GM12878 (cell line): ENCODE measurements at regions not wholly inside any gene's neighbourhood (a gene's known extent, or its start where the extent isn't known, plus 50 kb on each side); places are given as distances from the start of the nearest gene placed in this dataset.

Experiments used
- ATAC-seq: fragments of 200-7000 bp; cut with Tn5 transposase; 3 replicates; pipeline ENCODE4 v1.9.1; 2020; ENCODE audit warnings: mild to moderate bottlenecking, moderate library complexity
- BruUV-seq: library from RNA; stranded (reverse); fragments of 400-500 nt; replicated peaks from 2 replicates; lab custom pipeline; 2021; lab: Mats Ljungman, UMichigan
- CTCF ChIA-PET: fragments of 300-600 bp; sonication (Branson Sonifier 250); formaldehyde crosslinking; extraction: SDS; loops from one replicate; lab custom pipeline; 2021; ENCODE audit warnings: inconsistent platforms; lab: Yijun Ruan, JAX
- POLR2A ChIA-PET: fragments of 350-600 bp; formaldehyde crosslinking; extraction: SDS; loops from one replicate; lab custom pipeline; 2021; ENCODE audit warnings: inconsistent platforms; lab: Charles Lee
- RAD21 ChIA-PET: fragments of 300-600 bp; sonication (Branson Sonifier 250); formaldehyde crosslinking; loops from one replicate; lab custom pipeline; 2023; ENCODE audit warnings: antibody characterized with exemption; ENCODE audit not compliant: unreplicated experiment; lab: Charles Lee
- SMC1A ChIA-PET: fragments of 300-600 bp; sonication (Branson Sonifier 250); formaldehyde crosslinking; loops from one replicate; lab custom pipeline; 2023; ENCODE audit not compliant: unreplicated experiment, uncharacterized antibody; lab: Charles Lee
- DNase-seq: peaks from one replicate; pipeline ENCODE4 v3.0.0-alpha.2; 2011; ENCODE audit warnings: low read depth, low spot score
- FAIRE-seq: peaks from 3 replicates; lab custom pipeline; 2011; peaks lifted over from hg19 to GRCh38; lab: Jason Lieb, UNC
- H2AFZ ChIP-seq: 2 replicates; pipeline ENCODE4 v1.6.0; 2011; ENCODE audit warnings: low read depth, low read length, control low read depth; ENCODE audit not compliant: control insufficient read depth
- H3K27ac ChIP-seq: 2 replicates; pipeline ENCODE4 v1.5.1; 2011; ENCODE audit warnings: control low read depth; ENCODE audit not compliant: control insufficient read depth, insufficient read depth
- H3K27me3 ChIP-seq, 2 experiments: replicated peaks in 1 of 2; 2 replicates each; pipeline versions ENCODE4 v1.6.0 to v1.6.1; 2011; ENCODE audit warnings: low read length in 1 of 2; ENCODE audit not compliant: control insufficient read depth in 2 of 2, insufficient read depth in 2 of 2
- H3K36me3 ChIP-seq, 2 experiments: 2 replicates each; pipeline ENCODE4 v1.5.1; 2011; ENCODE audit warnings: low read length in 1 of 2; ENCODE audit not compliant: control insufficient read depth in 2 of 2, insufficient read depth in 2 of 2
- H3K4me1 ChIP-seq: 2 replicates; pipeline ENCODE4 v1.6.1; 2011; ENCODE audit warnings: mild to moderate bottlenecking, low read length, moderate library complexity, mixed read lengths; ENCODE audit not compliant: control insufficient read depth, insufficient read depth
- H3K4me2 ChIP-seq: 2 replicates; pipeline ENCODE4 v1.6.0; 2011; ENCODE audit warnings: control low read depth; ENCODE audit not compliant: control insufficient read depth, insufficient read depth
- H3K4me3 ChIP-seq: fragments of 200-600 bp; sonication (generic); 2 replicates; pipeline ENCODE4 v1.5.1; 2016
- H3K79me2 ChIP-seq: 2 replicates; pipeline ENCODE4 v1.6.0; 2011; ENCODE audit warnings: low read length; ENCODE audit not compliant: control insufficient read depth, insufficient read depth
- H3K9ac ChIP-seq: 2 replicates; pipeline ENCODE4 v1.8.0; 2011; ENCODE audit warnings: low read length, control low read depth, mixed read lengths; ENCODE audit not compliant: control insufficient read depth, insufficient read depth
- H3K9me3 ChIP-seq: replicated peaks from 3 replicates; pipeline ENCODE4 v1.5.1; 2011; ENCODE audit warnings: mild to moderate bottlenecking, low read length; ENCODE audit not compliant: control insufficient read depth, insufficient read depth
- H4K20me1 ChIP-seq: 2 replicates; pipeline ENCODE4 v1.6.0; 2011; ENCODE audit not compliant: control insufficient read depth, insufficient read depth
- BACH1 ChIP-seq: fragments of 450-650 bp; IDR thresholded peaks from 2 replicates; pipeline ENCODE4 v1.6.1; 2017; ENCODE audit warnings: mild to moderate bottlenecking, borderline replicate concordance
- BMI1 ChIP-seq: fragments of 450-650 bp; IDR thresholded peaks from 2 replicates; pipeline ENCODE4 v1.6.1; 2016; ENCODE audit warnings: mild to moderate bottlenecking, moderate library complexity, borderline replicate concordance
- BRCA1 ChIP-seq: IDR thresholded peaks from 2 replicates; pipeline ENCODE4 v1.6.1; 2011; ENCODE audit warnings: low read depth, low read length, improper control_type of control experiment
- CBFB ChIP-seq: IDR thresholded peaks from 2 replicates; pipeline ENCODE4 v1.6.1; 2016; ENCODE audit warnings: antibody characterized with exemption, low read depth
- CBX3 ChIP-seq: fragments of 200-600 bp; sonication (generic); IDR thresholded peaks from 2 replicates; pipeline ENCODE4 v1.6.1; 2016; ENCODE audit warnings: low read depth, borderline replicate concordance
- CEBPB ChIP-seq, 2 experiments: fragments of 150-350 bp in 1 of 2; IDR thresholded peaks; 2 replicates each; pipeline ENCODE4 v1.6.1; 2012 to 2014; ENCODE audit warnings: low read depth in 2 of 2, low read length in 2 of 2, borderline replicate concordance in 1 of 2, inconsistent platforms in 1 of 2
- EGR1 ChIP-seq, 2 experiments: IDR thresholded peaks; 1 replicate in 1 of 2; 2 replicates in 1 of 2; pipeline ENCODE4 v1.6.1; 2011 to 2012; ENCODE audit warnings: low read depth in 2 of 2, low read length in 2 of 2, borderline replicate concordance in 1 of 2, mild to moderate bottlenecking in 1 of 2, moderate library complexity in 1 of 2
- KAT2A ChIP-seq: conservative IDR thresholded peaks from 2 replicates; pipeline ENCODE4 v1.6.1; 2011; ENCODE audit warnings: low read depth, low read length; ENCODE audit not compliant: control insufficient read depth
- NR2C1 ChIP-seq: fragments of 450-650 bp; IDR thresholded peaks from 2 replicates; pipeline ENCODE4 v1.6.1; 2017; ENCODE audit warnings: antibody characterized with exemption, mild to moderate bottlenecking, moderate library complexity
- POLR2A ChIP-seq: IDR thresholded peaks from 2 replicates; pipeline ENCODE4 v1.6.1; 2011; ENCODE audit warnings: low read depth, mild to moderate bottlenecking, low read length
- RAD51 ChIP-seq: fragments of 450-650 bp; IDR thresholded peaks from 2 replicates; pipeline ENCODE4 v1.6.1; 2016; ENCODE audit warnings: moderate library complexity, mild to moderate bottlenecking, inconsistent platforms
- SIN3A ChIP-seq: IDR thresholded peaks from 2 replicates; pipeline ENCODE4 v1.6.1; 2012; ENCODE audit warnings: low read depth, low read length, improper control_type of control experiment
- SMAD5 ChIP-seq: IDR thresholded peaks from 2 replicates; pipeline ENCODE4 v1.6.1; 2016; ENCODE audit warnings: antibody characterized with exemption, low read depth
- ZNF24 ChIP-seq: fragments of 450-650 bp; IDR thresholded peaks from 2 replicates; pipeline ENCODE4 v1.6.1; 2017; ENCODE audit warnings: antibody characterized with exemption, mild to moderate bottlenecking
- ZZZ3 ChIP-seq: IDR thresholded peaks from 2 replicates; pipeline ENCODE4 v1.6.1; 2011; ENCODE audit warnings: low read depth; ENCODE audit not compliant: control insufficient read depth, insufficient read length
- WGBS: methylation state at CpG from one replicate; pipeline ENCODE4 v1.1.6; 2016; ENCODE audit warnings: low lambda C conversion rate; ENCODE audit not compliant: insufficient replicate concordance, insufficient coverage; ENCODE audit errors: missing lambda C conversion rate; 5-methylcytosine and 5-hydroxymethylcytosine counted together
- in situ Hi-C: fragments of 300-500 bp; cut with MboI; formaldehyde crosslinking; loops from 9 replicates; pipeline ENCODE4 v1.14.3; 2018; ENCODE audit warnings: mixed read lengths
- intact Hi-C: fragments of 100-400 bp; cut with micrococcal nuclease; formaldehyde crosslinking; loops from one replicate; pipeline ENCODE4 v1.14.2; 2022; ENCODE audit not compliant: unreplicated experiment
- TF ChIP-seq, protein P1 (sequence below): IDR thresholded peaks from 2 replicates; pipeline ENCODE4 v1.6.1; 2012; ENCODE audit warnings: improper control_type of control experiment, low read depth, low read length; ENCODE audit not compliant: insufficient replicate concordance
- TF ChIP-seq, protein P2 (sequence below): IDR thresholded peaks from 2 replicates; pipeline ENCODE4 v1.6.1; 2011; ENCODE audit warnings: borderline replicate concordance, low read depth, mild to moderate bottlenecking, moderate library complexity, mixed read lengths, low read length; ENCODE audit not compliant: insufficient read depth; ENCODE audit errors: extremely low read length

DNA sequence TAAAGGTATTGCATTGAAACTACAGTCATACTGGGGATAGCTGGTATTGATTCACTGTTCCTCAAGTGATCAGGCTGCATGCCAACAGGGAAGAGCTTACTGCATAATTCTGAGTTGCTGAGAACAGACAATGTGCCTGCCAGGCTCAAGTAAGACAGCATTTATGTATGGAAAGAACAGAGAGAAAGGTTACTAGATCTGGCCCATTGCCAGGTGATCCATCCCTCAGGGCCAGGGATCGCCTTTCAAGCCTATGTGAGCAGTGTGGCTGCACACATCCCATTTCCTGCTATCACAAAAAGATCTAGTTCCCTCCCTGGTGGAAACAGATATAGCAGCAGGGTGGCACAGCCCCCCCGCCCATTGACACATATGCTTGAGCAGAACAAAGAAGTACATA is 254.0 kb downstream of the TMA16 start:
- RAD21 ChIA-PET: interaction anchor here (0.6 to 4.9 kb wide), 4 partner anchors 84 to 856 kb away, joined by 4 to 29 read pairs (median 7); no protein-coding TSS in a partner anchor
- H2AFZ ChIP-seq: no peak overlapping the region
- H3K27me3 ChIP-seq: no peaks in the 10 kb centered on the region
- FAIRE-seq (no peak), ATAC-seq (peak; percentile 26; the same call in 2 of the 3 replicates), DNase-seq (no peak)
- 100% methylated on average over 2 of the region's 2 CpGs for WGBS
- intact Hi-C loops (no loop called here), in situ Hi-C loops (no loop called here)
- H3K9ac ChIP-seq: no peak overlapping the region
- H3K36me3 ChIP-seq: no peaks in the 10 kb centered on the region
- no peaks in the 10 kb centered on the region for H3K79me2 ChIP-seq
- H3K27ac ChIP-seq: no peak overlapping the region
- peaks cover 2% of the 10 kb centered on the region; the same call in 2 of the 3 replicates for H3K9me3 ChIP-seq
- no peak overlapping the region for H3K4me2 ChIP-seq
- no TSS peak for BruUV-seq
- CTCF ChIA-PET: interaction anchor here (0.8 to 7.7 kb wide), 8 partner anchors 10 to 196 kb away, joined by 3 to 134 read pairs (median 6); no protein-coding TSS in a partner anchor
- POLR2A ChIA-PET: interaction anchor here (0.6 to 0.7 kb wide), 2 partner anchors 138 to 145 kb away, joined by 3 to 5 read pairs; no protein-coding TSS in a partner anchor
- no peaks in the 10 kb centered on the region for H4K20me1 ChIP-seq
- H3K4me3 ChIP-seq: no peak overlapping the region
- SMC1A ChIA-PET: interaction anchor here (0.7 to 6.1 kb wide), 8 partner anchors 10 to 198 kb away, joined by 3 to 54 read pairs (median 6); no protein-coding TSS in a partner anchor
- peaks cover 10% of the 10 kb centered on the region for H3K4me1 ChIP-seq
- no peak for TF ChIP-seq ZNF24
- no peak for TF ChIP-seq EGR1 (IDR thresholded peaks at IDR 0.05; ENCODE audit: borderline replicate concordance in 1 of 2, low read depth in 2 of 2, low read length in 2 of 2)
- no peak for TF ChIP-seq RAD51
- no peak for TF ChIP-seq BMI1
- TF ChIP-seq, protein P1, sequence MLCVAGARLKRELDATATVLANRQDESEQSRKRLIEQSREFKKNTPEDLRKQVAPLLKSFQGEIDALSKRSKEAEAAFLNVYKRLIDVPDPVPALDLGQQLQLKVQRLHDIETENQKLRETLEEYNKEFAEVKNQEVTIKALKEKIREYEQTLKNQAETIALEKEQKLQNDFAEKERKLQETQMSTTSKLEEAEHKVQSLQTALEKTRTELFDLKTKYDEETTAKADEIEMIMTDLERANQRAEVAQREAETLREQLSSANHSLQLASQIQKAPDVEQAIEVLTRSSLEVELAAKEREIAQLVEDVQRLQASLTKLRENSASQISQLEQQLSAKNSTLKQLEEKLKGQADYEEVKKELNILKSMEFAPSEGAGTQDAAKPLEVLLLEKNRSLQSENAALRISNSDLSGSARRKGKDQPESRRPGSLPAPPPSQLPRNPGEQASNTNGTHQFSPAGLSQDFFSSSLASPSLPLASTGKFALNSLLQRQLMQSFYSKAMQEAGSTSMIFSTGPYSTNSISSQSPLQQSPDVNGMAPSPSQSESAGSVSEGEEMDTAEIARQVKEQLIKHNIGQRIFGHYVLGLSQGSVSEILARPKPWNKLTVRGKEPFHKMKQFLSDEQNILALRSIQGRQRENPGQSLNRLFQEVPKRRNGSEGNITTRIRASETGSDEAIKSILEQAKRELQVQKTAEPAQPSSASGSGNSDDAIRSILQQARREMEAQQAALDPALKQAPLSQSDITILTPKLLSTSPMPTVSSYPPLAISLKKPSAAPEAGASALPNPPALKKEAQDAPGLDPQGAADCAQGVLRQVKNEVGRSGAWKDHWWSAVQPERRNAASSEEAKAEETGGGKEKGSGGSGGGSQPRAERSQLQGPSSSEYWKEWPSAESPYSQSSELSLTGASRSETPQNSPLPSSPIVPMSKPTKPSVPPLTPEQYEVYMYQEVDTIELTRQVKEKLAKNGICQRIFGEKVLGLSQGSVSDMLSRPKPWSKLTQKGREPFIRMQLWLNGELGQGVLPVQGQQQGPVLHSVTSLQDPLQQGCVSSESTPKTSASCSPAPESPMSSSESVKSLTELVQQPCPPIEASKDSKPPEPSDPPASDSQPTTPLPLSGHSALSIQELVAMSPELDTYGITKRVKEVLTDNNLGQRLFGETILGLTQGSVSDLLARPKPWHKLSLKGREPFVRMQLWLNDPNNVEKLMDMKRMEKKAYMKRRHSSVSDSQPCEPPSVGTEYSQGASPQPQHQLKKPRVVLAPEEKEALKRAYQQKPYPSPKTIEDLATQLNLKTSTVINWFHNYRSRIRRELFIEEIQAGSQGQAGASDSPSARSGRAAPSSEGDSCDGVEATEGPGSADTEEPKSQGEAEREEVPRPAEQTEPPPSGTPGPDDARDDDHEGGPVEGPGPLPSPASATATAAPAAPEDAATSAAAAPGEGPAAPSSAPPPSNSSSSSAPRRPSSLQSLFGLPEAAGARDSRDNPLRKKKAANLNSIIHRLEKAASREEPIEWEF: no peak
- no peak for TF ChIP-seq KAT2A
- no peak for TF ChIP-seq CEBPB (IDR thresholded peaks at IDR 0.05; ENCODE audit: borderline replicate concordance in 1 of 2, low read depth in 2 of 2, low read length in 2 of 2)
- no peak for TF ChIP-seq POLR2A
- no peak for TF ChIP-seq BRCA1
- TF ChIP-seq BACH1: no peak
- TF ChIP-seq, protein P2, sequence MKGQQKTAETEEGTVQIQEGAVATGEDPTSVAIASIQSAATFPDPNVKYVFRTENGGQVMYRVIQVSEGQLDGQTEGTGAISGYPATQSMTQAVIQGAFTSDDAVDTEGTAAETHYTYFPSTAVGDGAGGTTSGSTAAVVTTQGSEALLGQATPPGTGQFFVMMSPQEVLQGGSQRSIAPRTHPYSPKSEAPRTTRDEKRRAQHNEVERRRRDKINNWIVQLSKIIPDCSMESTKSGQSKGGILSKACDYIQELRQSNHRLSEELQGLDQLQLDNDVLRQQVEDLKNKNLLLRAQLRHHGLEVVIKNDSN: no peak
- no peak for TF ChIP-seq SMAD5
- TF ChIP-seq CBX3: no peak
- TF ChIP-seq CBFB: no peak
- no peak for TF ChIP-seq SIN3A
- no peak for TF ChIP-seq NR2C1
- TF ChIP-seq ZZZ3: no peak
